ENCODE measurements at regions not wholly inside any gene's neighbourhood (a gene's known extent, or its start where the extent isn't known, plus 50 kb on each side); places are given as distances from the start of the nearest gene placed in this dataset.
A peak's percentile ranks its signal among the peaks of the same experiment; 100 is the strongest.

GRCh38 chr3:107943786-107944523 is 146.9 kb downstream of the CD47 start:
- 85 to 86% methylated on average over 5 of the region's 5 CpGs for WGBS, 2 donors
- H3K4me3 ChIP-seq, result no peak overlapping the region
- no peaks in the 10 kb centered on the region for H3K9me3 ChIP-seq
- no peaks in the 10 kb centered on the region for H3K27me3 ChIP-seq
- no peak overlapping the region for H3K27ac ChIP-seq
- DNase-seq, result peak in 1 of 4 donors; percentile 20
- TF ChIP-seq CTCF (IDR thresholded peaks at IDR 0.05) (no peak), POLR2A (IDR thresholded peaks at IDR 0.05) (no peak)
- ATAC-seq, result no peak
- intact Hi-C loops (cut with DNase I), result no loop called here
- no peaks in the 10 kb centered on the region for H3K36me3 ChIP-seq (replicated peaks in 1 of 2; ENCODE audit: insufficient read depth in 1 of 2, low read depth in 2 of 2)
- peaks cover 6% of the 10 kb centered on the region for H3K4me1 ChIP-seq

- Histone ChIP-seq H3K9me3 (no peaks in the 10 kb centered on the region), H3K4me3 (no peak overlapping the region), H3K4me1 (peaks cover 6% of the 10 kb centered on the region), H3K36me3 (replicated peaks in 1 of 2; ENCODE audit: insufficient read depth in 1 of 2, low read depth in 2 of 2) (no peaks in the 10 kb centered on the region), H3K27me3 (no peaks in the 10 kb centered on the region), H3K27ac (no peak overlapping the region)
- DNase-seq (no peak), ATAC-seq (no peak)
- intact Hi-C loops (cut with DNase I), result no loop called here
- TF ChIP-seq POLR2A (IDR thresholded peaks at IDR 0.05) (no peak), CTCF (IDR thresholded peaks at IDR 0.05) (no peak)
- 72 to 75% methylated on average over 5 of the region's 5 CpGs for WGBS, 2 donors
Observed at GRCh38 chr3:107942951-107943749, 147.7 kb downstream of the CD47 start.

- Histone ChIP-seq H3K9me3 (no peaks in the 10 kb centered on the region), H3K4me1 (peaks cover 6% of the 10 kb centered on the region), H3K27ac (no peak overlapping the region), H3K36me3 (replicated peaks in 1 of 2; ENCODE audit: insufficient read depth in 1 of 2, low read depth in 2 of 2) (no peaks in the 10 kb centered on the region), H3K4me3 (no peak overlapping the region), H3K27me3 (no peaks in the 10 kb centered on the region)
- TF ChIP-seq CTCF (IDR thresholded peaks at IDR 0.05) (no peak), POLR2A (IDR thresholded peaks at IDR 0.05) (no peak)
- 77 to 79% methylated on average over 6 of the region's 6 CpGs for WGBS, 2 donors
- ATAC-seq (no peak), DNase-seq (no peak)
- intact Hi-C loops (cut with DNase I), result no loop called here
Observed at GRCh38 chr3:107942244-107942643, 148.6 kb downstream of the CD47 start.

GRCh38 chr3:107939691-107940442 is 151.0 kb downstream of the CD47 start:
- Histone ChIP-seq H3K9me3 (no peaks in the 10 kb centered on the region), H3K36me3 (replicated peaks in 1 of 2; ENCODE audit: insufficient read depth in 1 of 2, low read depth in 2 of 2) (no peaks in the 10 kb centered on the region), H3K27ac (no peak overlapping the region), H3K4me3 (no peak overlapping the region), H3K4me1 (peaks cover 6% of the 10 kb centered on the region), H3K27me3 (no peaks in the 10 kb centered on the region)
- no peak for TF ChIP-seq POLR2A (IDR thresholded peaks at IDR 0.05)
- no peak for TF ChIP-seq CTCF (IDR thresholded peaks at IDR 0.05)
- intact Hi-C loops (cut with DNase I), result no loop called here
- ATAC-seq (peak; percentile 18), DNase-seq (peak in 1 of 4 donors; percentile 7)
- 45 to 50% methylated on average over 10 of the region's 10 CpGs for WGBS, 2 donors

Measured in body of pancreas (tissue), 4 donors.